Calu3 (cell line): ENCODE measurements at regions not wholly inside any gene's neighbourhood (a gene's known extent, or its start where the extent isn't known, plus 50 kb on each side); places are given as distances from the start of the nearest gene placed in this dataset.

Source experiments
- BruUV-seq: library from RNA; stranded (reverse); fragments of 400-500 nt; replicated peaks from 2 replicates; lab custom pipeline; 2021; lab: Mats Ljungman, UMichigan
- CTCF ChIA-PET: fragments of 300-600 bp; sonication (Branson Sonifier 250); formaldehyde crosslinking; loops from one replicate; lab custom pipeline; 2022; ENCODE audit warnings: antibody characterized with exemption; lab: Charles Lee
- DNase-seq: peaks from one replicate; pipeline ENCODE4 v3.0.0; 2022
- H3K27ac Mint-ChIP-seq: one replicate; pipeline ENCODE4 v1.8.0; 2022; ENCODE audit warnings: mixed read lengths; ENCODE audit not compliant: unreplicated experiment
- H3K27me3 Mint-ChIP-seq: one replicate; pipeline ENCODE4 v1.8.0; 2022; ENCODE audit warnings: mixed read lengths; ENCODE audit not compliant: unreplicated experiment
- H3K36me3 Mint-ChIP-seq: one replicate; pipeline ENCODE4 v1.8.0; 2022; ENCODE audit warnings: mild to moderate bottlenecking, moderate library complexity, mixed read lengths; ENCODE audit not compliant: insufficient read depth, unreplicated experiment
- H3K4me1 Mint-ChIP-seq: one replicate; pipeline ENCODE4 v1.8.0; 2022; ENCODE audit warnings: mild to moderate bottlenecking, low read depth, mixed read lengths; ENCODE audit not compliant: unreplicated experiment
- H3K4me3 Mint-ChIP-seq: one replicate; pipeline ENCODE4 v1.8.0; 2022; ENCODE audit warnings: mild to moderate bottlenecking, low read depth, moderate library complexity, mixed read lengths; ENCODE audit not compliant: unreplicated experiment
- H3K9me3 Mint-ChIP-seq: one replicate; pipeline ENCODE4 v1.8.0; 2022; ENCODE audit warnings: low read depth, mixed read lengths; ENCODE audit not compliant: unreplicated experiment
- intact Hi-C: fragments of 100-400 bp; cut with micrococcal nuclease; formaldehyde crosslinking; loops from one replicate; pipeline ENCODE4 v1.10.0; 2022; ENCODE audit not compliant: unreplicated experiment
- TF ChIP-seq, protein P1 (sequence below): fragments of 200-600 bp; IDR thresholded peaks from one replicate; pipeline ENCODE4 v1.8.0; 2022; ENCODE audit warnings: antibody characterized with exemption; ENCODE audit not compliant: unreplicated experiment

GRCh38 chr5:2174538-2174937 lies 291.8 kb upstream of the IRX4 start:
- H3K9me3 Mint-ChIP-seq: peaks cover 6% of the 10 kb centered on the region
- no peak for DNase-seq

GRCh38 chr5:2173151-2173834 lies 290.6 kb upstream of the IRX4 start:
- CTCF ChIA-PET: no interaction called here
- TF ChIP-seq, protein P1, sequence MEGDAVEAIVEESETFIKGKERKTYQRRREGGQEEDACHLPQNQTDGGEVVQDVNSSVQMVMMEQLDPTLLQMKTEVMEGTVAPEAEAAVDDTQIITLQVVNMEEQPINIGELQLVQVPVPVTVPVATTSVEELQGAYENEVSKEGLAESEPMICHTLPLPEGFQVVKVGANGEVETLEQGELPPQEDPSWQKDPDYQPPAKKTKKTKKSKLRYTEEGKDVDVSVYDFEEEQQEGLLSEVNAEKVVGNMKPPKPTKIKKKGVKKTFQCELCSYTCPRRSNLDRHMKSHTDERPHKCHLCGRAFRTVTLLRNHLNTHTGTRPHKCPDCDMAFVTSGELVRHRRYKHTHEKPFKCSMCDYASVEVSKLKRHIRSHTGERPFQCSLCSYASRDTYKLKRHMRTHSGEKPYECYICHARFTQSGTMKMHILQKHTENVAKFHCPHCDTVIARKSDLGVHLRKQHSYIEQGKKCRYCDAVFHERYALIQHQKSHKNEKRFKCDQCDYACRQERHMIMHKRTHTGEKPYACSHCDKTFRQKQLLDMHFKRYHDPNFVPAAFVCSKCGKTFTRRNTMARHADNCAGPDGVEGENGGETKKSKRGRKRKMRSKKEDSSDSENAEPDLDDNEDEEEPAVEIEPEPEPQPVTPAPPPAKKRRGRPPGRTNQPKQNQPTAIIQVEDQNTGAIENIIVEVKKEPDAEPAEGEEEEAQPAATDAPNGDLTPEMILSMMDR: no peak
- intact Hi-C loops: no loop called here
- H3K27ac Mint-ChIP-seq: no peak overlapping the region
- no peaks in the 10 kb centered on the region for H3K36me3 Mint-ChIP-seq
- DNase-seq: no peak
- peaks cover 6% of the 10 kb centered on the region for H3K9me3 Mint-ChIP-seq
- H3K27me3 Mint-ChIP-seq: peaks cover 40% of the 10 kb centered on the region
- no peaks in the 10 kb centered on the region for H3K4me1 Mint-ChIP-seq
- H3K4me3 Mint-ChIP-seq: no peak overlapping the region
- no TSS peak for BruUV-seq

More at GRCh38 chr5:2174538-2174937, 291.8 kb upstream of the IRX4 start:
- Mint-ChIP-seq H3K27me3 (peaks cover 40% of the 10 kb centered on the region), H3K4me1 (no peaks in the 10 kb centered on the region), H3K27ac (no peak overlapping the region), H3K4me3 (no peak overlapping the region), H3K36me3 (no peaks in the 10 kb centered on the region)
- intact Hi-C loops: no loop called here
- CTCF ChIA-PET: no interaction called here
- TF ChIP-seq, protein P1: no peak
- BruUV-seq: no TSS peak

- H3K4me3 Mint-ChIP-seq: no peak overlapping the region
- no peaks in the 10 kb centered on the region for H3K4me1 Mint-ChIP-seq
- H3K27me3 Mint-ChIP-seq: peaks cover 40% of the 10 kb centered on the region
- CTCF ChIA-PET: no interaction called here
- peaks cover 6% of the 10 kb centered on the region for H3K9me3 Mint-ChIP-seq
- no peak for DNase-seq
- H3K36me3 Mint-ChIP-seq: no peaks in the 10 kb centered on the region
- H3K27ac Mint-ChIP-seq: no peak overlapping the region
- BruUV-seq: no TSS peak
- TF ChIP-seq, protein P1: no peak
- intact Hi-C loops: no loop called here
Measured at GRCh38 chr5:2172471-2172870, 289.7 kb upstream of the IRX4 start.

GRCh38 chr5:2170761-2171160 lies 288.0 kb upstream of the IRX4 start:
- no TSS peak for BruUV-seq
- peaks cover 6% of the 10 kb centered on the region for H3K9me3 Mint-ChIP-seq
- no peak overlapping the region for H3K27ac Mint-ChIP-seq
- no peaks in the 10 kb centered on the region for H3K4me1 Mint-ChIP-seq
- no peaks in the 10 kb centered on the region for H3K36me3 Mint-ChIP-seq
- CTCF ChIA-PET: no interaction called here
- peaks cover 40% of the 10 kb centered on the region for H3K27me3 Mint-ChIP-seq
- TF ChIP-seq, protein P1: no peak
- intact Hi-C loops: no loop called here
- no peak overlapping the region for H3K4me3 Mint-ChIP-seq
- no peak for DNase-seq
